Prostate gland (tissue), 2 donors: ENCODE measurements at regions not wholly inside any gene's neighbourhood (a gene's known extent, or its start where the extent isn't known, plus 50 kb on each side); places are given as distances from the start of the nearest gene placed in this dataset.

Source experiments
- DNase-seq: peaks from one replicate; pipeline ENCODE4 v3.0.0-alpha.2; 2019; ENCODE audit warnings: low spot score
- H3K27ac ChIP-seq, 2 donors: fragments of 200-600 bp; sonication (generic); 2 replicates each; pipeline ENCODE4 v1.5.1; 2017 to 2019
- H3K27me3 ChIP-seq: fragments of 200-600 bp; sonication (generic); replicated peaks from 2 replicates; pipeline ENCODE4 v1.5.1; 2019; ENCODE audit not compliant: insufficient read depth
- H3K36me3 ChIP-seq, 2 donors: fragments of 200-600 bp; sonication (generic); 1 replicate in 1 of 2; 2 replicates in 1 of 2; pipeline versions ENCODE4 v1.5.1 to v1.8.1; 2017 to 2019
- H3K4me1 ChIP-seq: fragments of 200-600 bp; sonication (generic); replicated peaks from 2 replicates; pipeline ENCODE4 v1.5.1; 2019
- H3K4me3 ChIP-seq, 2 donors: fragments of 200-600 bp; sonication (generic); 2 replicates each; pipeline ENCODE4 v1.5.1; 2017 to 2019
- H3K9me3 ChIP-seq: fragments of 200-600 bp; sonication (generic); 2 replicates; pipeline ENCODE4 v1.5.1; 2017
- POLR2A ChIP-seq: fragments of 450-650 bp; IDR thresholded peaks from one replicate; pipeline ENCODE4 v1.6.1; 2016; ENCODE audit warnings: antibody characterized with exemption, mild to moderate bottlenecking
- POLR2AphosphoS5 ChIP-seq: sonication (generic); formaldehyde crosslinking; IDR thresholded peaks from one replicate; pipeline ENCODE4 v1.6.1; 2017; ENCODE audit warnings: antibody characterized with exemption
- WGBS: methylation state at CpG from one replicate; pipeline ENCODE4 v1.1.5; 2018; 5-methylcytosine and 5-hydroxymethylcytosine counted together
- intact Hi-C: fragments of 100-400 bp; cut with DNase I; formaldehyde crosslinking; loops from one replicate; pipeline ENCODE4 v1.14.2; 2022
- TF ChIP-seq, protein P1 (sequence below), 4 experiments: fragments of 200-600 bp in 2 of 4; fragments of 450-650 bp in 2 of 4; sonication (generic) in 2 of 4; IDR thresholded peaks; 1 replicate in 3 of 4; 2 replicates in 1 of 4; pipeline ENCODE4 v1.5.1; 2016 to 2019; ENCODE audit warnings: antibody characterized with exemption in 4 of 4, mild to moderate bottlenecking in 2 of 4, moderate library complexity in 2 of 4

DNA sequence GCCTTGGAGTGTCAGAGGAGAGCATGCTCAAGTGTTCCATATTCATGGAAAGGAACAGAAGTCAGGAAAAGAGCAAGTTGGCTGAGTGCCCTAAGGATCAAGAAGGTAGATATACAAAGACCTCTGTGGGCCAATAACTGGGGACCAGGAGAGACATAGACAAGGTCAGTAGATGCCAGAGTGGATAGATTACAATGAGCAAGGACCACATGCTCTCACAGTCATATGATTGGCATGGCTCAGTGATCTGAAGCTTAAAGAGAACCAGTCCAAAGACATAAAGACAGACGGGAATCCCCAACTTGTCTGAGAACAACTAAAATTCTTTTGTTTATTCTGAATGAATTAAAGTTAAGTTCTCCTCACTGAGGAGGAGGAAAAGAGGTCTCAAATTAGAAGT, 289.7 kb downstream of the HS3ST1 start:
- Histone ChIP-seq H3K27ac (no peak overlapping the region), H3K36me3 (no peaks in the 10 kb centered on the region), H3K27me3 (no peaks in the 10 kb centered on the region), H3K4me1 (no peaks in the 10 kb centered on the region), H3K9me3 (no peaks in the 10 kb centered on the region), H3K4me3 (no peak overlapping the region)
- TF ChIP-seq POLR2A (no peak), POLR2AphosphoS5 (no peak)
- TF ChIP-seq, protein P1, sequence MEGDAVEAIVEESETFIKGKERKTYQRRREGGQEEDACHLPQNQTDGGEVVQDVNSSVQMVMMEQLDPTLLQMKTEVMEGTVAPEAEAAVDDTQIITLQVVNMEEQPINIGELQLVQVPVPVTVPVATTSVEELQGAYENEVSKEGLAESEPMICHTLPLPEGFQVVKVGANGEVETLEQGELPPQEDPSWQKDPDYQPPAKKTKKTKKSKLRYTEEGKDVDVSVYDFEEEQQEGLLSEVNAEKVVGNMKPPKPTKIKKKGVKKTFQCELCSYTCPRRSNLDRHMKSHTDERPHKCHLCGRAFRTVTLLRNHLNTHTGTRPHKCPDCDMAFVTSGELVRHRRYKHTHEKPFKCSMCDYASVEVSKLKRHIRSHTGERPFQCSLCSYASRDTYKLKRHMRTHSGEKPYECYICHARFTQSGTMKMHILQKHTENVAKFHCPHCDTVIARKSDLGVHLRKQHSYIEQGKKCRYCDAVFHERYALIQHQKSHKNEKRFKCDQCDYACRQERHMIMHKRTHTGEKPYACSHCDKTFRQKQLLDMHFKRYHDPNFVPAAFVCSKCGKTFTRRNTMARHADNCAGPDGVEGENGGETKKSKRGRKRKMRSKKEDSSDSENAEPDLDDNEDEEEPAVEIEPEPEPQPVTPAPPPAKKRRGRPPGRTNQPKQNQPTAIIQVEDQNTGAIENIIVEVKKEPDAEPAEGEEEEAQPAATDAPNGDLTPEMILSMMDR (IDR thresholded peaks at IDR 0.05) = no peak
- intact Hi-C loops = no loop called here
- DNase-seq = no peak
- WGBS = 73% methylated on average over 1 of the region's 1 CpG

DNA sequence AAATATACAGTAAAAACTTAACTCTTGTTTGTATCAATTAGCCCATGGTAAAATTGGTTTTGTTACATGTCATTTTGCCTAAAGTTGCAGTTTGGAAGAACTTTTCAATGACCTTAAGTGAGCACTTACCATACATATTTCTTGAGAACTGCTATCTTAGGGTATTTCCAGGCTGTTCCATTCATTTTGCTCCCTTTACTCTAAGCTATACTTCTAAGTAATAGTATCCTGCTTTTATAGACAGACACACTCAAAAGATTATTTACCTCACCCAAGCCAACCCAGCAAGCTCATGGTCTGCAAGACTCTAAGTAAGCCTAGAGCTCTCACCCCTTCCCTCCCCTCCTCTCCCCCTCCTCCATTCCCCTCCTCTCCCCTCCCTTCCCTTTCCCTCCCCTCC, 294.0 kb downstream of the HS3ST1 start:
- intact Hi-C loops = no loop called here
- Histone ChIP-seq H3K27me3 (no peaks in the 10 kb centered on the region), H3K9me3 (no peaks in the 10 kb centered on the region), H3K4me3 (no peak overlapping the region), H3K4me1 (no peaks in the 10 kb centered on the region), H3K27ac (no peak overlapping the region), H3K36me3 (no peaks in the 10 kb centered on the region)
- TF ChIP-seq, protein P1 (IDR thresholded peaks at IDR 0.05) = no peak
- TF ChIP-seq POLR2AphosphoS5 = no peak
- no peak for TF ChIP-seq POLR2A
- DNase-seq = no peak

- Histone ChIP-seq H3K4me1 (no peaks in the 10 kb centered on the region), H3K36me3 (no peaks in the 10 kb centered on the region), H3K9me3 (no peaks in the 10 kb centered on the region), H3K27ac (no peak overlapping the region), H3K4me3 (no peak overlapping the region), H3K27me3 (no peaks in the 10 kb centered on the region)
- intact Hi-C loops = no loop called here
- TF ChIP-seq, protein P1 (IDR thresholded peaks at IDR 0.05) = no peak
- TF ChIP-seq POLR2A = no peak
- TF ChIP-seq POLR2AphosphoS5 = no peak
- DNase-seq = no peak
- 74% methylated on average over 2 of the region's 2 CpGs for WGBS
Measured at GRCh38 chr4:11133868-11134267, 294.8 kb downstream of the HS3ST1 start.

DNA sequence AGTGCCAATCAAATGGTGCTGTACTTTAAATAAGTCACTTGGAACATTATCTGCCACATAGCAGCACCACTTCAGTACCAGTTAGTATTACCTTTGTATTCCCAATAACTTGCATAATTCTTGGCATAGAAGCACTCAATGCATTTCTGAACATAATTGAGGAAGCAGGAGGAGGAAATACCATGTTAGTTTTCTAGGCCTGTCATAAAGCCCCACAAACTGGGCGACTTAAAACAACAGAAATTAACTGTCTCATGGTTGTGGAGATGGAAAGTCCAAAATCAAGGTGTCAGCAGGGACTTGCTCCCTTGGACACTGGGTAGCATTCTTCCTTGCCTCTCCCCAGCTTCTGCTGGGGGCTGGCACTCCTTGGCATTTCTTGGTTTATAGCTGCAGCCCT, 296.2 kb downstream of the HS3ST1 start:
- WGBS = 76% methylated on average over 1 of the region's 1 CpG
- TF ChIP-seq POLR2AphosphoS5 (no peak), POLR2A (no peak)
- TF ChIP-seq, protein P1 (IDR thresholded peaks at IDR 0.05) = no peak
- intact Hi-C loops = no loop called here

DNA sequence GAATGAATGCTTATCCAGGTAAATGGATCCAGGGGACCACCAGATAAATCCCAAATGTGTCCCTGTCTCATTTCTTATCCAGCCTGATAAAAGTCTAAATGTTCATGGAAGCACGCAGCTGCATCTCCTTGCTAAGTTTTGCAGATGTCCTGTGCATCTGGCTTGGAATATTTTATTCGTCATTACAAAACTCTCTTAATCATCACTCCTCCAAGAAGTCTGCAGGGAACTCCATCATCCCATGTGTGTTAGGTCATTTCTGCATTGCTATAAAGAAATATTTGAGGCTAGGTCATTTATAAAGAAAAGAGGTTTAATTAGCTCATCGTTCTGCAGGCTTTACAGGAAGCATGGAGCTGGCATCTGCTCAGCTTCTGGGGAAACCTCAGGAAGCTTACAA, 297.2 kb downstream of the HS3ST1 start:
- Histone ChIP-seq H3K9me3 (no peaks in the 10 kb centered on the region), H3K36me3 (no peaks in the 10 kb centered on the region), H3K4me1 (no peaks in the 10 kb centered on the region), H3K27me3 (no peaks in the 10 kb centered on the region), H3K4me3 (no peak overlapping the region), H3K27ac (no peak overlapping the region)
- DNase-seq = no peak
- intact Hi-C loops = no loop called here
- WGBS = 95% methylated on average over 3 of the region's 3 CpGs
- TF ChIP-seq, protein P1 (IDR thresholded peaks at IDR 0.05) = no peak
- TF ChIP-seq POLR2A = no peak
- TF ChIP-seq POLR2AphosphoS5 = no peak

More for the DNA sequence above, 296.2 kb downstream of the HS3ST1 start:
- Histone ChIP-seq H3K4me3 (no peak overlapping the region), H3K27me3 (no peaks in the 10 kb centered on the region), H3K36me3 (no peaks in the 10 kb centered on the region), H3K9me3 (no peaks in the 10 kb centered on the region), H3K27ac (no peak overlapping the region), H3K4me1 (no peaks in the 10 kb centered on the region)
- DNase-seq = no peak
